ENCODE measurements at regions not wholly inside any gene's neighbourhood (a gene's known extent, or its start where the extent isn't known, plus 50 kb on each side); places are given as distances from the start of the nearest gene placed in this dataset.

DNA sequence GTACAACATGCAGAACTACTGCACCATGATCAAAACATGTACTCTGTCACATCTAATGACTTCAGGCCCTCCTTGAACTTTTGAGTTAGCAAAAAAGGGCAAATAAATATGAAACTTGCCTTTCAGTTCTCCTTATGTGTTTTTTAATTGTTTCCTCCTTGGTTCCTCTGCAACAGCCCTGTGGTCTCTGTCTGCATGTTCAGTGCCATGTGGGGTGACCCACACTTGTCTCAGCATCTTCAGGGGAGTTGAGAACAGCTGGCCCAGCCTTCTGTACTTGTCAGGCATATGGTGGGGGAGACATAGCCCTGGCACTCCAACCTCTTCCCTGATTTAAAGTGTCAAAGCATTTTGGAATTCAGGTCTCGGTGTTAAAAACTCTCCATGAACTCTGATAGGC, 188.0 kb upstream of the PGRMC2 start:
- DNase-seq = no peak

DNA sequence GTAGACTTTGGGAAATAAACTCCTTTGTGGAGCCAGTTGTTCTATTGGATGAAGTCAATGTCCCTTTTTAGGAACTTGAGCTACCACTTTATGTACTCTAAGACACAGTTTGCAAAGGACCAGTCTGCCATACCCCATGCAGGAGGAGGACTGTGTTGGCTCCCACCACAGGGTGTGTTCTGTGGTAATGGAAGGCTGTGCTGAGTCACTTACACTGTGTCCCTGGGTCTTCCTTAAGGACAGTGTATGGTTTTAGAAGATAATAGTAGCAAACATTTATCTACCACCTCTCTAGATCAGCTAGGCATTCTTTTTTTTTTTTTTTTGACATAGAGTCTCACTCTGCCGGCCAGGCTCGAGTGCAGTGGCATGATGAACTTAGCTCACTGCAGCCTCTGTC, 184.0 kb upstream of the PGRMC2 start:
- no peak for DNase-seq

GRCh38 chr4:128470492-128471053, 183.0 kb upstream of the PGRMC2 start:
- no peak for DNase-seq

- DNase-seq = no peak
Measured at GRCh38 chr4:128468123-128468989, 180.7 kb upstream of the PGRMC2 start.

GRCh38 chr4:128465523-128465922, 177.9 kb upstream of the PGRMC2 start:
- DNase-seq = no peak

DNA sequence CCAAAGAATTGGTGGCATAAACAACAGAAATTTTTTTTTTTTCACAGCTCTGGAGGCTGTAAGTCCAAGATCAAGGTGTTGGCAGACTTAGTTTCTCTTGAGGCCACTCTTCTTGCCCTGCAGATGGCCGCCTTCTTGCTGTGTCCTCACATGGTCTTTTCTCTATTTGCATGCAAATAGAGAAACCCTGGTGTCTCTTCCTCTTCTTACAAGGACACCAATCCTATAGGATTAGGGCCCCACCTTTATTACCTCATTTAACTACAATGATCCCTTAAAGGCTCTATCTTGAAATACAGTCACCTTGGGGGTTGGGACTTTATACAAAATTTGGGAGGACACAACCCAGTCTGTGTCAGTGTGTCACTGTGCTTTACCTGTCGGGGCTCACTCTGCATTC, 175.4 kb upstream of the PGRMC2 start:
- DNase-seq = no peak

DNA sequence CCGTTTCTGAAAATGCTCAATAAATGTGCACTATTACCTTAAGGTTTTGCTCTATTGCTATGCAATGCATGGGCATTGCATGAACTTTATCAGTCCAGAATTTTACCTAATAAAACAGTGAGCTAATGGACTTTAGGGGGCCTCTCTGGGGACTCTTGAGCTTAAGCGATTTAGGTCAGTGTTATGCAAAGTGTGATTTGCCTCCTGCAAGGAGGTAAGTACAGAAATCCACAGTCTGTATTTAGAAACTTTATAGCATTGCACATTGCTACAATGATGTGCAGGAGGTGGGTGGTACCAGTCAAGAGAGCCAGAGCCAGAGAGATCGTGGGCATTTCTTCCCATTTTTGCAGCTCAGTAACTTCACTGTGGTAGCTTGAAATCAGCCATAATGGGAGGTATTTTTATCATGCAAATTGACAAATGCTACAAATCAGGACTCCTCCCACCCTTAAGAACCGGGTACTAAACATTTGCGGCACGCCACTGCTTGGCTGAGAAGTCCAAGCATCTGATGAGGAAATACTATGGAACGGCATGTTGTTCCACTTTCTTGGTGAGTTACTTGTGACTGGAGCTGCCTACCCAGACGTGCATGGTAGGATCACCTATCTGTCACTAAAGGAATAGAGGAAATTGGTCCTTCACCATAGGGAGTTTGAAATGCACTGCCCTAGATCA, 174.6 kb upstream of the PGRMC2 start:
- DNase-seq = no peak

DNA sequence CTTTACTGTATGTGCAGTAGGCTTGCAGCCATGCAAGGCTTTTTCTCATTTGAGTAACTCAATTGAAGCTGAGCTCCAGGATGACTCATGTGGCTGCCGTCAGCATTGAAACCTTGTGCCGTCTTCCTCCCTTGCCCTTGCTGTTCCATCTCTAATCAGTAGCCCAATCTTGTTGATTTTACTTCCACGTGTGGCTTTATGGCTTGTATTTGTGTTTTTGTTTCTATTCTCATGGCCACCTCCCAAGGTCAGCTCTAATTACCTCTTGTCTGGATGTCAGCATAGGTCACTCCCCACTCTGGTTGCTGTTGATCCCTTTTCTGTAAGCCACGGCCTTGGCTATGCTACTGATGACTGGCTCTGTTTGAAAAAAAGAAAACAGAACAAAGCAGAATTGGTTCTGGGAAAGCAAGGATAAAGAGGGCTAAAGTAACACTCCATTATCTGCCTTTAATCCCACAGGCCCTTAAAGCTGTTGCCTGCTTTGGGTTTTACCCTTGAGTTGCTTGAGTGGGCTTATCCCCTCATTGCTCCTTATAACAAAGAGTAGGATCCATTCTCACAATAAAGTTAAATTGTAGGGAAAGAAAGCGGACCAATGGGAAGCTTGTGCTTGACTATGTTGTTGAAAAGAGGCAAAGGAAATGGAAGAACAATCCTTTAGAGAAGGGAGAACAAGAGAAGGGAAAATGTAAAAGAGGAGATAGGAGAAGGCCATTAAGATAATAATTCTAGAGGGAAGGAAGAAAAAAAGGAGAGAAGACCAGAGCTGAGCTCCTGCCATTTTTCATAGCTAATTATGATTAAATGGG, 173.9 kb upstream of the PGRMC2 start:
- no peak for DNase-seq

DNA sequence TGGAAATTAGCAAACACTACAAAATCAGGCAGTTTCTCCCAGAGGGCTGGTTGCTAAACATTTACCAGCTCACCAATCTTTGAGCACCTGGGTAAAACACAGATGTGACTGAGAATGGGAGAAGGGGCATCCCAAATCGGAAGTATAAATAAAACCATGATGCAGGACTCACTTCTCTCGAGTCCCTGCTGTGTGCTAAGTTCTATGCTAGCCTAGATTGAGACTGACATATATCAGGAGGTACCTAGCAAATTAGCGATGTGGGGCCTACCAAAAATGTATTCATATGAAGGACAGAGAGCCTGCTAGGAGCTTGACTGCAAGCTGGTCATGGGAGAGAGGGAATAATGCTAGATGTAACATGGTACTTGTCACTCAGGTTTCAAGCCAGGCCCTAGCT, 171.9 kb upstream of the PGRMC2 start:
- no peak for DNase-seq

DNA sequence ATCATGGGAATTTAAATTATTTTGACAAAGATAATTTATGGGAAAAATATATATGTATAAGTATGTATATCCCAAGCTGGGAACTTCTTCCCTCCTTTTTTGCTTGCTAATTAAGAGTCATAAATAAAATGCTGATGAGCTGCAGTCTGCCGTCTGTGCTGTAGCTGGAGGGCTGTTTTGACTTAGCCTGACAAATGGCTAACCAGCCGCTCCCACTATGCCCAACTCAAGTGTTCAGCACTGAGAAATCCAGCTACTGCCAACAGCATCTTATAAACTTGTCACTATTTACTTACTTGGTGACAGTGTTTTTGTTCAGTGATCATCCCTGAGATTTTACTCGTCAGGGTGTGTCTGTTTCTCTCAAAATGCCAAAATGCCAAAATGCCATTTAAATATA, 171.2 kb upstream of the PGRMC2 start:
- no peak for DNase-seq

GRCh38 chr4:128457726-128458125, 170.1 kb upstream of the PGRMC2 start:
- DNase-seq = no peak

- no peak for DNase-seq
Measured at GRCh38 chr4:128456171-128456570, 168.6 kb upstream of the PGRMC2 start.

GRCh38 chr4:128455480-128455879, 167.9 kb upstream of the PGRMC2 start:
- no peak for DNase-seq

DNA sequence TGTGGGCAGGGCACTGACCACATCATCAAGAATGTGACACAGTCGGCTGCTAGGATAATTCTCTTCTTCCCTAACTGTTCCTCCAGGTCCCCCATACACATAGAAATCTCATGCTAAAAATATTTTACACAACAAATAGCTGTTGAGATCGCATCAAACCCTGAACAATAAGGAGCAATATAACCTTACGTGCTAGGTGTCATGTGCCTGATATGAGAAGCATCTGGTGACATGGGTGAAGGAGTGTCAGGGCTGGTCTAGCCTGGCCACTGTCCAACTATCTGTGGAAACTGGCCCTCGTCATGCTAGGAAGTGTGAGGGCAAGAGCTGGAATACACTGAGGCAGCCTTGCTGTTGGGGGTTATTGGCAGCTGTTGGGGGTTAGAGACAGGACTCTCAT, 167.3 kb upstream of the PGRMC2 start:
- DNase-seq = peak; percentile 10

- peak; percentile 75 for DNase-seq
Measured at GRCh38 chr4:128454281-128454871, 166.8 kb upstream of the PGRMC2 start.

DNA sequence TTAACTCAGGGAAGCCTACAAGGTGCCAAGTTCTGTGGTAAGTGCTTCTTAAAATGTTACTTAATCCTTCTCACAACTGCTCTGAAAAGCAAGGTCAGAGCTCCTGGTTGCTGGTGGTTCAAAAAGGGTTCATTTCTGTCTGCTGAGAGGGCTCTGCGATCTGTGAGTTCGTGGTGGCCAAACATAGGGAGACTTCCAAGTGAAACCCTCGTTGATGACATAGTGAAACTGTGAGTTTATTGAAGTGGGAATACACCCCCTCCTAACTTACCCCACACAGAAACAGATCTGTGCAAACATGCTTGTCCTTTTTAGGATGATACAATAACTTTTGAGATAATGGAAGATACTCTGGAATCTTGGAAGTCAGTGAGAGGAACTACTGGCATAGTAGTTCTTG, 164.8 kb upstream of the PGRMC2 start:
- DNase-seq = no peak

DNA sequence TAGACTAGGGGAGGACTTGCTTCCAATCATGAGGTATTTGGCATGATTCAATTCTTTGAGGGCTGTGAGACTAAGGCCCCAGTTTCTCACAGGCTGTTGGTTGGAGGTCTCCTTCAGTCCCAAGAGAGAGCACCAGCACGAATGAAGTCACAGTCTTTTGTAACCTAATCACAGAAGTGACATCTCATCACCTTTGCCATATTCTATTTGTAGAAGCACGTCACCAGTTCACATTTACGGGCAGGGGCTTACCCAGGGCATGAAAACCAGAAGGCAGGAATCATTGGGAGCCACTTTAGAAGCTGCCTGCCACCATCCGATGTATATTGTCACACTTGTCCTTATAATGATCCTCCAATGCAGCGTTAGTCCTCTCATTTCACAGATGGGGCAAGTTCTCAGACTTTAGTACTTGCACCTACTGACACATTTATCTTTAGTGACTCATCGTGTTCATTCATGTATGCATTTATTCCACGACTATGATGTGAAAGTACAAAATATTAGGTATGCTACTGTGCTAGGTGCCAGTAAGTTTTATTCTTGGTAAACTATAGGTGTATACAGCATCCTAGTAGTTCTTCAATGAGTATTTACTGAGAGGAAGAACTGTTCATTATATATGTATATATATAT, 163.8 kb upstream of the PGRMC2 start:
- no peak for DNase-seq

DNA sequence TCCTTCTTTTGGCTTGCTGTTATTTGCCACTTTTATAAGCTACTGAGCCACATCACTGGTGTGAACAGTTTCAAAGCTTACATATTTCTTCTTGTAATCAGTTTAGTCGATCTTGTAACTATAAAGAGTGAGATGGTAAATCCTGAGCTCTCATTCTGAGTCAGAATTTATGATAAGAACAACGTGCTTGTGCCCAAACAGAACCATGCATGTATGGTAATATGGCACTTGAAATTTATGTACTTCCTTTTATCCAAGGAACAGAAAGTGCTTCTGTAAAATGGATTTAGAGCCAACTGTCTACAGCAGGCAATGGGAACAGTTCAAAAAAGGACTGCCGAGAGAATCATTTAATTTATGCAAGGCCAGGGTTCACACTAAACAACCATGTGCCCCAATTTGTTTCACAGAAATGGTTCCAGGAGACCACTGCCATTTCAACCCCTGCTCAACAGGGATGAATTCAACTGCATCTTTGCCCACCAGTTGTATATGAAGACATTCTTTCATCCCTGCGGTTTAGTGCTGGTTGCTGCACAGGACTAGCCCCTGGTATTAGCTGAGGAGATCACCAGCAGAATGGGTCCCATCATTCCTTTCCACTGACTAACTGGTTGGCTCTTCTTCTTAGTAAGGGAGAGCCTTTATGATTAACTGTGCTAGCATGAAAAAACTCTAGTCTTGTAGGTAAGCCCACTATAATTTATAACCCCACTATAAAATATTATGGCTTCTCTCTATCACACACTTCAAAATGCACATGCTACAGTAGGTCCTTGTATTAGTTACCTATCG, 162.9 kb upstream of the PGRMC2 start:
- no peak for DNase-seq

DNA sequence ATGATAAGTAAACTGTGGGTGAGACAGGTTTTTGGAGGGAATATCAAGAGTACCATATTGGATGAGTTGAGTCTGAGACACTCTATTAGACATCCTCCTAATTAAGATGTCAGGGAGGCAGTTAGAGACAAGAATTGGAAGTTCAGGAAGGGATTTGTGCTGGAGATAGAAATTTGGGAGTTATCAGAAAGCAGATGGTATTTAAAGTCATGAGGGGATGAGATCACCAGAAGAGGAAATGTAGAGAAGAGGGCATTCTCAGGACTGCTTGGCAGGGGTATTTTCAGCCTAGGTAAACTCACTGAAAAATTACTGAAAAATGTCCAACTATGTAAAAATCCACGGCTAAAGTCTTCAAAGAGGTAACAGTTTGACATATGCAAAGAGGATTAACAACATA, 161.6 kb upstream of the PGRMC2 start:
- no peak for DNase-seq

- no peak for DNase-seq
Measured at GRCh38 chr4:128444544-128445302, 157.1 kb upstream of the PGRMC2 start.

DNA sequence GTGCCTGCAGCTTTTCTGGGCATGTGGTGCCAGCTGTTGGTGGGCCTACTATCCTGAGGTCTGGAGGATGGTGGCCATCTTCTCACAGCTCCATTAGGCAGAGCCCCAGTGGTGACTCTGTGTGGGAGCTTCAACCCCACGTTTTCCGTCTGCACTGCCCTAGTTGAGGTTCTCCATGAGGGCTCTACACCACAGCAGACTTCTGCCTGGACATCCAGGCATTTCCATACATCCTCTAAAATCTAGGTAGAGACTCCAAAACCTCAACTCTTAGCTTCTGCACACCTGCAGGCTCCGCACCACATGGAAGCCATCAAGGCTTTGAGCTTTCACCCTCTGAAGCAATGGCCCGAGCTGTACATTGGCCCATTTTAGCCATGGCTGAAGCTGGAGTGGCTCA, 153.3 kb upstream of the PGRMC2 start:
- no peak for DNase-seq

Measured in NCI-H510A (cell line).